Stomach (tissue), 8 donors: ENCODE measurements at regions not wholly inside any gene's neighbourhood (a gene's known extent, or its start where the extent isn't known, plus 50 kb on each side); places are given as distances from the start of the nearest gene placed in this dataset.

ENCODE experiments used
- DNase-seq, 2 donors: peaks; one replicate each; pipeline versions ENCODE4 v3.0.0 to v3.0.0-alpha.2; 2013 to 2019
- H3K27ac ChIP-seq, 5 donors: fragments of 200-600 bp in 4 of 5; sonication (generic) in 4 of 5; one replicate each; pipeline ENCODE4 v1.5.1; 2013 to 2019; ENCODE audit warnings: mild to moderate bottlenecking in 1 of 5, moderate library complexity in 1 of 5
- H3K27me3 ChIP-seq, 3 donors: fragments of 200-600 bp; sonication (generic); one replicate each; pipeline ENCODE4 v1.5.1; 2017 to 2019; ENCODE audit warnings: mixed run types in 1 of 3
- H3K36me3 ChIP-seq, 4 donors: fragments of 200-600 bp; sonication (generic); 1 replicate in 3 of 4; 2 replicates in 1 of 4; pipeline ENCODE4 v1.5.1; 2016 to 2019
- H3K4me1 ChIP-seq, 4 donors: fragments of 200-600 bp; sonication (generic); one replicate each; pipeline ENCODE4 v1.5.1; 2016 to 2019
- H3K4me3 ChIP-seq, 4 donors: fragments of 200-600 bp; sonication (generic) in 3 of 4; one replicate each; pipeline ENCODE4 v1.5.1; 2016 to 2019; ENCODE audit warnings: mild to moderate bottlenecking in 1 of 4
- H3K9me3 ChIP-seq, 4 donors: fragments of 200-600 bp; sonication (generic); one replicate each; pipeline ENCODE4 v1.5.1; 2016 to 2019
- EP300 ChIP-seq: sonication (generic); formaldehyde crosslinking; IDR thresholded peaks from one replicate; pipeline ENCODE4 v1.6.1; 2017; ENCODE audit warnings: antibody characterized with exemption
- POLR2A ChIP-seq, 4 donors: fragments of 450-650 bp; IDR thresholded peaks; one replicate each; pipeline ENCODE4 v1.6.1; 2016; ENCODE audit warnings: antibody characterized with exemption in 4 of 4, control low read depth in 2 of 4, mild to moderate bottlenecking in 1 of 4, moderate library complexity in 1 of 4
- POLR2AphosphoS5 ChIP-seq, 3 donors: sonication (generic); formaldehyde crosslinking; IDR thresholded peaks; one replicate each; pipeline ENCODE4 v1.6.1; 2016; ENCODE audit warnings: antibody characterized with exemption in 3 of 3
- WGBS, 5 donors: extraction: QIAGEN DNeasy Blood & Tissue Kit in 3 of 5; methylation state at CpG; one replicate each; pipeline versions ENCODE4 v1.1.5 to v1.1.7; 2013 to 2018; 5-methylcytosine and 5-hydroxymethylcytosine counted together
- intact Hi-C: fragments of 100-400 bp; cut with DNase I; formaldehyde crosslinking; loops from one replicate; pipeline ENCODE4 v1.15.1; 2023; ENCODE audit warnings: low total_unique reads
- TF ChIP-seq, protein P1 (sequence below), 7 experiments: fragments of 450-650 bp in 4 of 7; fragments of 200-600 bp in 3 of 7; sonication (generic) in 3 of 7; IDR thresholded peaks; one replicate each; pipeline ENCODE4 v1.5.1; 2016 to 2019; ENCODE audit warnings: antibody characterized with exemption in 7 of 7, control low read depth in 2 of 7, mild to moderate bottlenecking in 1 of 7
- donor health status: healthy with polysubstance abuse.
- donor health status: Bipolar disorder and iron deficiency.
- donor health status: healthy.

DNA sequence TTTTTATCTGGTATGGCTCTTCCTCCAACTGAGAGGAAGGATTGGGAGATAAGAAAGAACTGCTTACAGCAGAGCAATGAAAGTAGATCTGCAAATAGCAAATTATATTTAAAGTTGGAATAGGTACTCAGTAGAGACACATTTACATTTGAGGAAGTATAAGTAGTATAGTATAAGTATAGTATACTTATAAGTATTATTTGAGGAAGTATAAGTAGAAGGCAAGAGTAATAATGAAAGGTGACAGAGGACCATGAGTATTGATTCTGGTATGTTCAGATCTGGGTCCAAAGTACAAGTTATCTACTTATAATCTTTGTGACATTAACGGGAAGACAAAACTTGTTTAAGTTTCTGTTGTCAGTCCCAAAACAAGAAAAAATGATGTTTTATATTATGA is 527.6 kb upstream of the SORCS1 start:
- Histone ChIP-seq H3K27ac (no peak overlapping the region), H3K9me3 (no peaks in the 10 kb centered on the region), H3K4me1 (no peaks in the 10 kb centered on the region), H3K27me3 (no peaks in the 10 kb centered on the region), H3K4me3 (no peak overlapping the region), H3K36me3 (no peaks in the 10 kb centered on the region)
- intact Hi-C loops, result no loop called here
- DNase-seq, result no peak
- WGBS, 5 donors, result 52 to 73% (median 64%) methylated on average over 1 of the region's 1 CpG
- TF ChIP-seq POLR2A (IDR thresholded peaks at IDR 0.05) (no peak), EP300 (no peak), POLR2AphosphoS5 (IDR thresholded peaks at IDR 0.05) (no peak)
- TF ChIP-seq, protein P1, sequence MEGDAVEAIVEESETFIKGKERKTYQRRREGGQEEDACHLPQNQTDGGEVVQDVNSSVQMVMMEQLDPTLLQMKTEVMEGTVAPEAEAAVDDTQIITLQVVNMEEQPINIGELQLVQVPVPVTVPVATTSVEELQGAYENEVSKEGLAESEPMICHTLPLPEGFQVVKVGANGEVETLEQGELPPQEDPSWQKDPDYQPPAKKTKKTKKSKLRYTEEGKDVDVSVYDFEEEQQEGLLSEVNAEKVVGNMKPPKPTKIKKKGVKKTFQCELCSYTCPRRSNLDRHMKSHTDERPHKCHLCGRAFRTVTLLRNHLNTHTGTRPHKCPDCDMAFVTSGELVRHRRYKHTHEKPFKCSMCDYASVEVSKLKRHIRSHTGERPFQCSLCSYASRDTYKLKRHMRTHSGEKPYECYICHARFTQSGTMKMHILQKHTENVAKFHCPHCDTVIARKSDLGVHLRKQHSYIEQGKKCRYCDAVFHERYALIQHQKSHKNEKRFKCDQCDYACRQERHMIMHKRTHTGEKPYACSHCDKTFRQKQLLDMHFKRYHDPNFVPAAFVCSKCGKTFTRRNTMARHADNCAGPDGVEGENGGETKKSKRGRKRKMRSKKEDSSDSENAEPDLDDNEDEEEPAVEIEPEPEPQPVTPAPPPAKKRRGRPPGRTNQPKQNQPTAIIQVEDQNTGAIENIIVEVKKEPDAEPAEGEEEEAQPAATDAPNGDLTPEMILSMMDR (IDR thresholded peaks at IDR 0.05), result no peak

DNA sequence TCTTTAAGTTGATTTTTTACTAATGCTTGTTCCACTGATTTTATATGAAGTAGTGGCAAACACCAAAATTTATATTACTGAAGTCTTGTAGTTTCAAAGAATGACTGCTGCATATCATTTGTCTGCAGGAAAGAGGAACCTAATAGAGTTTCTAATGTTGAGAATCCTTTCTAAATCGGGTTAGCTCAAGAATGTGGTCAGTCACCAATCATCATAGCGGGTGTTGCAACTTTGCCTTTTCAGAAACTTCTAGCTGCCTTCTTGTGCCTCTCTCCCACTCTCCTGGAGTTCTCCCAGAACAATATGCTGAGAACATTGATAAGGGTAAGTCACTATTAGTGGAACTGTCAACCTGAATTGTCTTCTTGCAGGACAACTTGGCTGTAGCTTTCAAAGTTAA is 524.8 kb upstream of the SORCS1 start:
- H3K36me3 ChIP-seq, result no peaks in the 10 kb centered on the region
- no peak overlapping the region for H3K27ac ChIP-seq
- WGBS, 5 donors, result 66 to 80% (median 75%) methylated on average over 2 of the region's 2 CpGs
- no peaks in the 10 kb centered on the region for H3K4me1 ChIP-seq
- H3K9me3 ChIP-seq, result no peaks in the 10 kb centered on the region
- intact Hi-C loops, result no loop called here
- DNase-seq, result no peak
- TF ChIP-seq POLR2AphosphoS5 (IDR thresholded peaks at IDR 0.05) (no peak), POLR2A (IDR thresholded peaks at IDR 0.05) (no peak), EP300 (no peak)
- TF ChIP-seq, protein P1 (IDR thresholded peaks at IDR 0.05), result no peak
- no peak overlapping the region for H3K4me3 ChIP-seq
- H3K27me3 ChIP-seq, result no peaks in the 10 kb centered on the region

DNA sequence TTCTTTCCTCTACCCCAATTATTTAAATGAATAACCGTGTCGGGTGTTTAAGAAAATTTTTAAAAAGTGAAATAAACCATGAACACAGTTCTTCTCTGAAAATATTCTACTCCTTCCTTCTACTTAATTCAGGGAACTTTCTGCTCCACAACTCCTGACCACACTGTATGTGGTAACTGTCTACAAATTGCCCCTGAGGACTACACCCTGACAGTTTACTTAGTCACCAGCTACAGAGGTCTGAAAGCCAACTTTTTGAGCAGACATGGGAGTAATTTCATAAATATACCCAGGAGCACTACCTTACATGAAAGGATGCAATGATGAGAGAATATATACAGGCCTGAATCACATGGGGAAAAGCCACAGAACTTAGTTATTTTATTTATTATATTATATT is 523.2 kb upstream of the SORCS1 start:
- 80 to 96% (median 89%) methylated on average over 2 of the region's 2 CpGs for WGBS, 5 donors
- TF ChIP-seq POLR2A (IDR thresholded peaks at IDR 0.05), result no peak
- TF ChIP-seq EP300, result no peak
- no peak for TF ChIP-seq POLR2AphosphoS5 (IDR thresholded peaks at IDR 0.05)
- Histone ChIP-seq H3K4me3 (no peak overlapping the region), H3K4me1 (no peaks in the 10 kb centered on the region), H3K27me3 (no peaks in the 10 kb centered on the region), H3K36me3 (no peaks in the 10 kb centered on the region), H3K27ac (no peak overlapping the region), H3K9me3 (no peaks in the 10 kb centered on the region)
- no peak for DNase-seq
- intact Hi-C loops, result no loop called here

DNA sequence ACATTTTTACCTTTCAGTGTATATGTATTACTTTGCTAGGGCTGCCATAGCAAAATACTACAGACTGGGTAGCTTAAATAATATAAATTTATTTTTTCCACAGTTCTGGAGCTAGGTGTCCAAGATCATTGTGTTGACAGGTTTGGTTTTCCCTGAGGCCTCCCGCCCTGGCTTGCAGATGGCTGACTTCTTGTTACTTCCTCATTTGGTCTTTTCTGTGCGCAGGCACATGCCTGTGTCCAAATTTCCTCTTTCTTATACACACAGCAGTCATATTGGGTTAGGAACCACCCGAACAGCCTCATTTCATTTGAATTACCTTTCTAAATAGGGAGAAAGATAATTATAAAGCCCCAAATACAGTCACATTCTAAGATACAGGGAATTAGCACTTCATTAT is 521.6 kb upstream of the SORCS1 start:
- Histone ChIP-seq H3K4me3 (no peak overlapping the region), H3K36me3 (no peaks in the 10 kb centered on the region), H3K27ac (no peak overlapping the region), H3K4me1 (no peaks in the 10 kb centered on the region), H3K27me3 (no peaks in the 10 kb centered on the region), H3K9me3 (no peaks in the 10 kb centered on the region)
- 63 to 85% (median 79%) methylated on average over 3 of the region's 3 CpGs for WGBS, 5 donors
- intact Hi-C loops, result no loop called here
- peak in 1 of 2 donors; percentile 11 for DNase-seq
- TF ChIP-seq POLR2AphosphoS5 (IDR thresholded peaks at IDR 0.05) (no peak), POLR2A (IDR thresholded peaks at IDR 0.05) (no peak), EP300 (no peak)
- TF ChIP-seq, protein P1 (IDR thresholded peaks at IDR 0.05), result no peak

- no peaks in the 10 kb centered on the region for H3K27me3 ChIP-seq
- H3K4me3 ChIP-seq, result no peak overlapping the region
- H3K36me3 ChIP-seq, result no peaks in the 10 kb centered on the region
- H3K27ac ChIP-seq, result no peak overlapping the region
- intact Hi-C loops, result no loop called here
- TF ChIP-seq, protein P1 (IDR thresholded peaks at IDR 0.05), result no peak
- TF ChIP-seq POLR2AphosphoS5 (IDR thresholded peaks at IDR 0.05), result no peak
- TF ChIP-seq EP300, result no peak
- no peak for TF ChIP-seq POLR2A (IDR thresholded peaks at IDR 0.05)
- H3K4me1 ChIP-seq, result no peaks in the 10 kb centered on the region
- DNase-seq, result no peak
- no peaks in the 10 kb centered on the region for H3K9me3 ChIP-seq
These were observed 507.5 kb upstream of the SORCS1 start for GRCh38 chr10:107671960-107672359.
